ENCODE measurements at regions not wholly inside any gene's neighbourhood (a gene's known extent, or its start where the extent isn't known, plus 50 kb on each side); places are given as distances from the start of the nearest gene placed in this dataset.

- no peaks in the 10 kb centered on the region for H3K36me3 Mint-ChIP-seq
- peaks cover 0 to 38% (median 11%) of the 10 kb centered on the region in 6 donors for H3K9me3 Mint-ChIP-seq
- H3K27ac Mint-ChIP-seq: no peak overlapping the region
- no peaks in the 10 kb centered on the region for H3K27me3 Mint-ChIP-seq (ENCODE audit: low read depth in 3 of 3)
- no peak overlapping the region for H3K4me3 Mint-ChIP-seq
- no peaks in the 10 kb centered on the region for H3K4me1 Mint-ChIP-seq
- DNase-seq: no peak
Measured at GRCh38 chr3:96731031-96731430, 83.4 kb upstream of the EPHA6 start.

- no peak for DNase-seq
- Mint-ChIP-seq H3K36me3 (no peaks in the 10 kb centered on the region), H3K4me3 (no peak overlapping the region), H3K27ac (no peak overlapping the region), H3K4me1 (no peaks in the 10 kb centered on the region), H3K27me3 (ENCODE audit: low read depth in 3 of 3) (no peaks in the 10 kb centered on the region), H3K9me3 (peaks cover 6 to 47% (median 15%) of the 10 kb centered on the region in 6 donors)
Measured at GRCh38 chr3:96734273-96735009, 80.0 kb upstream of the EPHA6 start.

GRCh38 chr3:96748139-96748538 is 66.3 kb upstream of the EPHA6 start:
- Mint-ChIP-seq H3K36me3 (no peaks in the 10 kb centered on the region), H3K4me3 (no peak overlapping the region), H3K27me3 (ENCODE audit: low read depth in 3 of 3) (peaks cover 0 to 2% (median 1%) of the 10 kb centered on the region in 3 donors), H3K27ac (no peak overlapping the region), H3K9me3 (peaks cover 5 to 28% (median 12%) of the 10 kb centered on the region in 6 donors), H3K4me1 (no peaks in the 10 kb centered on the region)
- DNase-seq: no peak

- no peak overlapping the region for H3K4me3 Mint-ChIP-seq
- no peaks in the 10 kb centered on the region for H3K4me1 Mint-ChIP-seq
- no peak for DNase-seq
- peaks cover 9 to 34% (median 21%) of the 10 kb centered on the region in 6 donors for H3K9me3 Mint-ChIP-seq
- H3K27ac Mint-ChIP-seq: no peak overlapping the region
- peaks cover 0 to 2% (median 2%) of the 10 kb centered on the region in 3 donors for H3K27me3 Mint-ChIP-seq (ENCODE audit: low read depth in 3 of 3)
- H3K36me3 Mint-ChIP-seq: no peaks in the 10 kb centered on the region
Measured at GRCh38 chr3:96750094-96750767, 64.2 kb upstream of the EPHA6 start.

GRCh38 chr3:96753124-96753523 is 61.3 kb upstream of the EPHA6 start:
- no peak for DNase-seq
- Mint-ChIP-seq H3K4me3 (no peak overlapping the region), H3K36me3 (no peaks in the 10 kb centered on the region), H3K27ac (no peak overlapping the region), H3K27me3 (ENCODE audit: low read depth in 3 of 3) (peaks cover 2% of the 10 kb centered on the region in 3 donors), H3K4me1 (no peaks in the 10 kb centered on the region), H3K9me3 (peaks cover 15 to 51% (median 29%) of the 10 kb centered on the region in 6 donors)

GRCh38 chr3:96754128-96754527 is 60.3 kb upstream of the EPHA6 start:
- Mint-ChIP-seq H3K4me3 (no peak overlapping the region), H3K9me3 (peaks cover 15 to 49% (median 29%) of the 10 kb centered on the region in 6 donors), H3K27ac (no peak overlapping the region), H3K36me3 (no peaks in the 10 kb centered on the region), H3K4me1 (no peaks in the 10 kb centered on the region), H3K27me3 (ENCODE audit: low read depth in 3 of 3) (peaks cover 2% of the 10 kb centered on the region in 3 donors)
- DNase-seq: no peak

GRCh38 chr3:96755519-96755918 is 58.9 kb upstream of the EPHA6 start:
- Mint-ChIP-seq H3K36me3 (no peaks in the 10 kb centered on the region), H3K4me3 (no peak overlapping the region), H3K27me3 (ENCODE audit: low read depth in 3 of 3) (peaks cover 2% of the 10 kb centered on the region in 3 donors), H3K4me1 (no peaks in the 10 kb centered on the region), H3K27ac (no peak overlapping the region), H3K9me3 (peaks cover 19 to 46% (median 30%) of the 10 kb centered on the region in 6 donors)
- no peak for DNase-seq

GRCh38 chr3:96756516-96756915 is 57.9 kb upstream of the EPHA6 start:
- no peak for DNase-seq
- H3K4me3 Mint-ChIP-seq: no peak overlapping the region

GRCh38 chr3:96760956-96761355 is 53.4 kb upstream of the EPHA6 start:
- Mint-ChIP-seq H3K36me3 (peaks cover 0 to 3% (median 3%) of the 10 kb centered on the region in 3 donors), H3K27ac (no peak overlapping the region), H3K9me3 (peaks cover 15 to 56% (median 27%) of the 10 kb centered on the region in 6 donors), H3K27me3 (ENCODE audit: low read depth in 3 of 3) (no peaks in the 10 kb centered on the region), H3K4me3 (no peak overlapping the region), H3K4me1 (no peaks in the 10 kb centered on the region)
- no peak for DNase-seq

More at GRCh38 chr3:96756516-96756915, 57.9 kb upstream of the EPHA6 start:
- no peaks in the 10 kb centered on the region for H3K36me3 Mint-ChIP-seq
- no peak overlapping the region for H3K27ac Mint-ChIP-seq
- H3K9me3 Mint-ChIP-seq: peaks cover 19 to 54% (median 28%) of the 10 kb centered on the region in 6 donors
- peaks cover 2% of the 10 kb centered on the region in 3 donors for H3K27me3 Mint-ChIP-seq (ENCODE audit: low read depth in 3 of 3)
- no peaks in the 10 kb centered on the region for H3K4me1 Mint-ChIP-seq
